ENCODE measurements at regions not wholly inside any gene's neighbourhood (a gene's known extent, or its start where the extent isn't known, plus 50 kb on each side); places are given as distances from the start of the nearest gene placed in this dataset.

DNA sequence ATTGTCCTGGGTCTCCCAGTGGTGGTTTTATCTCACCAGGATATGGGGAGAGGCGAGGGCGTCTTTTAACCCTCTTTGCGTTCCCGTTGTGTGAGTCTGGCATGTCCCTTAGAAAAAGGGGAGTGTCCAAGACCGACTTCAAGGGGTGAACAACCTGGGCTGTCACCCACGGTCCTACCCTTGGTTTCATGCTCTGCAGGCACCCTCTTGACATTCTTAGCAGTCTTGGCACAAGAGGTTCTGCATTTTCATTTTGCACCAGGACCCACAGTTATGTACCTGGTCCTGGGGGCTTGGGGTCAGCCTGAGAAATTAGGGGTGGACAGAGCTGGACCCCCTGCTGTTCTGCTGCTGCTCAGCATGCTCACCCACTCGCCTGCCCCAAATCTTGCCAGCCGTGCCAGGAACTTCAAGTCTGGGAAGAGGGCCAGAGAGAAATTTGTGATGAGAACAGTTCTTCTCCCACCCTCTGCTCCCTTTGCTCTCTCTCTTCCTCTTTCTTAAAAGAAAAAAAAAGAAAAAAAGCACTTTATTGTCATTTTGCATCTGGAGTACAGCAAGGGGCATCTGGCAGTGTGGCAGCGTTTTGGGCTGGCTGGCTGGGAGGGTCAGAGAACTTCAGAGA, 471.2 kb downstream of the MIAT start:
- no peak for DNase-seq

DNA sequence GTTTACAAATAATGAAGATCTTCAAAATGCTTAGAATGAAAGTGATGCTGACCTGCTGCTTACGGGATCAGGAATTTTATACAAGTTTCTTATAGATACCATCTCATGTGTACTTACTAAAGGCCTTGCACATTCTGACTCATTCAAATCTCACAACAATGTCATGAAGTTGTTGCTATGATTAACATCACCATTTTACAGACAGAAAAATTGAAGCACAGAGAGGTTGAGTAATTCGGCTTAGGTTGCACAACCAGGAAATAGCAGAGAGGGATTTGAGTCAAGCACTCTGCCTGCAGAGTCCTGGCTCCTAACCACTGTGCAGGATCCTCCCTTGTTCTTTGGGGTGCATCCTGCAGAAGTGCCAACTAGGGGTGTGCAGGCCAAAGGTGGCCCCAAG, 471.9 kb downstream of the MIAT start:
- DNase-seq, result no peak

DNA sequence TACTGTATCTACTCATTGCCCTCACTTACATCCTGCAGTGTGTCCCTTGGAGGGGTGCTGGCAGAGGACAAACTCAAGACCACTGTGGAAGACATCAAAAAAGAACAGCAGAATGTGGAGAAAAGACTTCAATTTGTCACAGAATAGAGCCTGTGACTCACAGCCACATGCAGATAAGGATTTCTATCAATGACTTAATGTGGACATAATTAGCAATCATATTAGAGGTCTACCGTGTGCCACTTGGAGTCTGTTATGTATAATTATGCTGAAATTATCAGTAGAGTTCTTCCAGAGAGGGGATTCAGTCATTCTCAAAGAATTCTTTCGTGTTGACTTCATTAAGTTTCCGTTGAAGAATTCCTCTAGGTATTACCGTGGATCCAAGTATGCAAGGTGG, 473.5 kb downstream of the MIAT start:
- DNase-seq, result no peak

DNA sequence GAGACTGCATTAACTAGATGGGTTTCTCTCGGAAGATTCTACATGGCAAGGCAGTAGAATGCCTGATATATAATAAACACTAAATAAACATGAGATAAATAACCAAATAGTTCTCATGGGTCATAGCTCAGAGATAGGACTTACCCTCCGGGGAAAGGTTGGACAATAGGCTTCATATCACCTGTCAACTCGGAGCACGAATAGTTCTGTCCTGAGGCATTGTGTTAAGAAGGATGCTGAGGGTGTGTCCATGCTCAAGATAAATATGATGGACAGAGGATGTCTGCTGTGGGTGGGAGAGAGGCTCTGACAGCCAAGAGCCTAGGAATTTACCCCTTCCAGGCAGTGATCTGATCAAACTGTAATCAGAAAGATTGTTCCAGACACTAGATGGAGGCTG, 474.0 kb downstream of the MIAT start:
- no peak for DNase-seq

DNA sequence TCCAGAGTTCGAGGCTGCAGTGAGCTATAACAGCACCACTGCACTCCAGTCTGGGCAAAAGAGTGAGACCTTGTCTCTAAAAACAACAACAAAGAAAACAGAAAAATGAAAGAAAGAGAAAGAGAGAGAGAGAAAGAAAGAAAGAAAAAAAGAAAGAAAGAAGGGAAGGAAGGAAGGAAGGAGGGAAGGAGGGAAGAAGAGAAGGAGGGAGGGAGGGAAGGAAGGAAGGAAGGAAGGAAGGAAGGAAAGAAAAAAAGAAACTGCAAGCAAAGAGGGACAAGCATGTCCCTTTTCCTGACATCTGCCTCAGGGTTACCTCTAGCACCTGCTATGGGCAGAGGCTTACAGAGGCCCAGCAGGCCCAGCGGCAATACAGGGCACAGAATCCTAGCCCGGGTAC, 475.0 kb downstream of the MIAT start:
- no peak for DNase-seq

DNA sequence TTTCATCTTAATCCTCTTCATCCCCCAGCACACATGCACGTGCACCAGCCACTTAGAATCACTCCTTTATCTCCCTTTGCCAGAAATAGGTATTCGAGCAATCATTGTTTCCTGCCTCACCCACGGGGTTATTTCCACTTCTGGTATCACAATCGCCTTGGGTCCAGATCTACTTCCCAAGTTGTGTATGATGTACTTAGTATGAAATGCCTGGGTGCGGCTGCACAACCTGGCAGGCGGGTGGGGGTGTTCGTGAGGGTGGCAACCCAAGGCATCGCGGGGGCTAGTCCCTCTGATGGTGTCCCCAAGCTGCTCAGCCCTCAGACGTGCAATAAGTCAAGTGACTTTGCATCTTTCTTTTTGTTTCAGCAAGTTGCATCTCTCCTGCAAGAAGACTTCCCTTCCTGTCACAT, 475.6 kb downstream of the MIAT start:
- no peak for DNase-seq

DNA sequence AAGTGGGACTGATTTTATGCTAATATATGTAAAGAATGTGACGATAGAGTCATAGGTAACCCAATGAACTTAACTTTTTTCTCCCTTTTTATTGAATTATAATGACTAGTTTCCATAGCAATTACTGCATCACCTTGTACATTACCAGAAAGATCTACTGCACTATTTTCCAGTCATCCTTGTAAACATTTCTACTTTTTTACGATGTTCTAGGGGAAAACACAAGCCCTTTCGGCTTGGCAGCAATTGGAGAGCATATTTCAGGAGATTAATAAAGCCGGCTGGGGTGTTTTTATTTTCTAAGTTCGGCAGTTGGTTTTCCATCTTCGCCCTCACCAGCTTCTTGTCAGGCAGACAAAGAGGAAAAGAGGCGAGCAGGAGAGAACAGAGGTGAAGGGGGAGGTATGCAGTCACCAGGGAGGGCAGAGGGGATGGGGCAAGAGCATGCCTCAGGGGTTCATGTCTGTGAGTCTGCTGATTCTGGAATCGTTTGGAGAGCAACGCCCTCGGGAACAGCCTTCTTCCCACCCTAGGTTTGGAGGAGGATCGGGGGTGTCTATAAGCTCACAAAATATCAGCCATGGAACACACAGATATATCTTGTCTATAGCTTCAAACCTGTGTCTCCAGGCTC, 476.4 kb downstream of the MIAT start:
- no peak for DNase-seq

DNA sequence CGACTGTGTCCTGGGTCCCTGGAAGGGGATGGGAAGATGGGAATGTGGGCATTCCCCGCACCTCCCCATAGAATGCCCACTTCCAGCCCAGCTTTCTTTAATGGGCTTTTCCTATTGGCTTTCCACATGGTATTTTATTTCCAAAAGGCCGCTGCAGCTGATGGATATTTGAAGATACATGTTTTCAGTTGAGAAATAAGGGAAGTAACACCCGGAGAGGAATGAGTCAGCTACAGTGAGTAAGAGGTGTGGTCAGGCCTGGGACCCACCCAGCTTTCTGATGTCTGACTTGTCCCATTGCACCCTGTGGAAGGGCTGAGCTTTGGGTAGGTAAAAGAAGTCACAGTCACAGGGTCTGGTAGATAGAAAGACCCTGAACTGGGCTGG, 476.9 kb downstream of the MIAT start:
- DNase-seq, result peak; percentile 11

DNA sequence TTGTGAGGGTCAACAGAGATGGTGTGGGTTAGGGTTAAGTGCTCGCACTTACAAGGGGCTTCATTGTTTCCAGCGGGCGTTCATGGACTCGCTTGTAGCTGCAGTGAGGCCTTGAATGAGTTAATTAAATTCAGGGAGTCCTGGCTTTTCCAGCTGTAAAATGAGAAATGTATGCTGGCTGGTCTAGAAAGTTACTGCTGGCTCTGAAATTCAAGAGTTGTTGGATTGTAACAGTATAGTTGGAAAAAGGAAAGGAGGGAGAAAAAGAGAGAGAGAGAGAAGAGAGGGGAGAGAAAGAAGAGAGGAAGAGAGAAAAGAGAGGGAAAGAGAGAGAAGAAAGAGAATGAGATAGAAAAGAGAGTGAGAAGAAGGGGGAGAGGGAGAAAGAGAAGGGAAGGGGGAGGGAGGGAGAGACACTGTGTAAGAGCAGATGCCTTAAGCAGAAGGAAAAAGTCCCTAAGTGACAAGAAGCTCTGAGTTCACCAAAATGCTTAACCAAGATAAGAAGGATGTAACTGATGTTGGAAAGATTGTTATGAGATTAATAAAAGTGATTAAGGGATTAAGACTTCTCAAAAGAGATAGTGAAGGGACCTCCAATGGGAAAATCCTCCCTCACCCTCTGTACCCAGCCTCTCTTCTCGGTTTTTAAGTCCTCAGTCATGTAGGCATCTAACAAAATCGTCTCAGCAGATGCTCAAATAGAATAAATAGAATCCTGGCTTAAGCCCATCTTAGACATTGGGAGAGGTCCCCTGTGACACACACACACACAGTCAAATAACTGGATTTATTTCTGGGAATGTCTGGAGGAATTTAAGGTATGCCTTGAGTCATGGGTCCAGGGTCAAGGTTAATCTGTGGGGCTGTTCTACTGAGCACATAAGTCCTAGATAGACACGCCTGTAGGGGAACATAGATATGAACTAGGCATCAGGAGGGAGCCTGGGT, 477.9 kb downstream of the MIAT start:
- DNase-seq, result no peak

DNA sequence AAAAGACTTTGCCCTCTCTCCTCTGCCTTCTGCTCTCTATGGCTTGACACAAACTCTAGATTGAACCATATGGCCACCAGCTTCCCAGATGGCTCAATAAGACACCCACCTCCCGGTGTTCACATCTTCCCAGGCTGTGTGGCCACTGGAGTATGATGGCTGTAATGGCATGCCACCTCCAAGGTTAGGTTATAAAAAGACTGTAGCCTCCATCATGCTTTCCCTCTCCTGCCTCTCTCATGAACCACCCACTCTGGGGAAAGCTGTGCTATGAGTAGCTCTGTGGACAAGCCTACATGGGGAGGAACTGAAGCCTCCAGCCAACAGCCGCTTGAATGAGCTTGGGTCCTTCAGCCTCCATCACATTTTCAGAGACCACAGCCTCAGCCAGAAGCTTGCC, 479.2 kb downstream of the MIAT start:
- no peak for DNase-seq

DNA sequence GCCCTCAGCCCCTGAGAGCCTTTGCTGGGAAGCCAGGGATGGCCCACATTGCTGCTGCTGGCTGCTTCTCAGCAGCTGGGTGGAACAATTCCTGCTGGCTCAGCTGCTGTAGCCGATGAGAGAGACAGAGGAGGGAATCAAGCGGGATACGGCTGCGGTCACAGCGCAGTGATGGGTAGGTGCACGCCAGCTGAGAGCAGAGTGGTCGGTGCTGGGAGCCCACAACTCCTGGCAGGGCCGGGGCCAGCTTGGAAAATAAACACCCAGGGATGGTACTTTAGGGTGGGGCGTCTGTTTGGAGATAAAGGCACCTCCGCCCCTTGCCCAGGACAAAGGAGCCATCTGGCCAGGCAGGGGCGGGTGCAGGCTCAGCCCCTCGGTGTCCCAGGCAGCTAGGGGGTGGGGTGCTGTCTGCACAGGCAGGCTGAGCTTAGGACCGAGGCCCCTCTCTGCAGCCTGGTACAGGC, 480.5 kb downstream of the MIAT start:
- no peak for DNase-seq

DNA sequence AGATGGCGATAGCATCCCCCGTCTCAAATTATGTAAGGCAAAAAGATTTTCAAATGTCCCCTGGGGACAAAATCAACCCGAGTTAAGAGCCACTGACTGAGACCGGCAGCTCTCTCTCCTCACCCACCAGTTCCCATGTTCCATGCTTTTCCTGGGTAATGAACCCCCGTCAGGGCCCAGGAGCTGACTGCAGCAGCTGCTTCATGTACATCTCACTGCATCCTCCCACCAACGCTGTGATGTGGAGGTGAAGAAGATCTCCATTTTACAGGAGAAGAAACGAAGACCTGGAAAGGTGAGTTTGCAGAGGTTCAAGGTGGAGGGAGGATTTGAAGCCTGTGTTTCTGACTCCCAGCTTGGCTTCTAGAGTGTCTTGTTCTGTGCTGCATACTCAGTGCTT, 481.1 kb downstream of the MIAT start:
- no peak for DNase-seq

DNA sequence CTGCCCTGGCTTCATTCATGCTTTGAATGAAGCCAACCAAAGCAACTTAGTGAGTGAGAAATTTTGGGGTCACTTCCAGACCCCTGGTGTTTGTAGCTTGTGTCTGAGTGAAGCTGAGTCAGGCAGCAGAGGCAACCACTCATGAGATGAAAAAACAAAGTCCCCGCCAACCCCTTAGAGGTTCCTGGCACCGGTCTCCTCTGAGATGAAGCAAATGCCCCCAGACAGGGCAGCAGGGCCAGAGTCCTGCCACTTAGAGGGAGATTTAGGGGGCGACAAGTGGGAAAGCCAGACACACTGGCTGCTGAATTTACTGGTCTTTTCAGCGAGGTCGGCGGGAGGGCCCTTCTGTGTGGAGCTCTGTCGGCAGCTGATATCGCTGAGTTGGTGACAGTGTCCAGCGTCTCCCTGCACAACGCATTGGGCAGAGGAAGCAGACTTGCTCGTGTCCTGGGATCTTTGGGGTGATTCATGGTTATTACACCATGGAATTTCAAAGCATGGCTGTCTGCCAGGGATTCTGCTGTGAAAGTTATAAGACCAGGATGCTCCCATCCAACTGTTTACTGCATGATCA, 482.6 kb downstream of the MIAT start:
- peak; percentile 24 for DNase-seq

DNA sequence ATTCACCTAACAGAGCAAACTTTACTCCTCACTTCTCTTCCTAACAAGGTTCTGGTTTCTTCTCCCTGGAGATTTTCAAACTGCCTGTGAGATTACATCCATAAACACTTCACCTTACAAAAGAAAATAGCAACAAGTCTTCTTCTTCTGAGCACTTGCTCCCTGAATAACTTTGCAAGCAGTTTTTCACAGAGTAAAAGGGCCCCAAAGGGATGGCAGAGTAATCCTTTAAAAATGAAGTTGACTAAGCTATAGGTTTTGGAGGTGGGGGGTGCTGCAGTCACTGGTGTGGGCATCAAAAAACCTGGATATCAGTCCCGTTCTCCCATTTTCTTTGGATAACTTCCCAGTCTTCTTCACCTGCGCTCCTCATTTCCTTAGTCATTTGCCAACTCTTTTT, 484.9 kb downstream of the MIAT start:
- DNase-seq, result no peak

DNA sequence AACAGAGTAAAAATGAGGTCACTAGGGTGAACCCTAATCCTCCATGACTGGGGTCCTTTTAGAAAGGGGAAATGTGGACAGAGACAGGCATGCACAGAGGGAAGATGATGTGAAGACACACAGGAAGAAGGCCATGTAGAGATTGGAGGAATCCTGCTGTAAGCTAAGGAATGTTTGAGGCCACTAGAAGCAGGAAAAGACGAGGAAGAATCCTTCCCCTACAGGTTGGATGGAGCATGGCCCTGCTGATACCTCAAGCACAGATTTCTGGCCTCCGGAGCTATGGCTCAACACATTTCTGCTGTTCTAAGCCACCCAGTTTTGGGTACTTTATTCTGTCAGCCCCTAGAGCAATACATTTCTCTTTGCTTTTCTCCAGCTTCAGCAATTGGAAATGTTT, 486.9 kb downstream of the MIAT start:
- no peak for DNase-seq

DNA sequence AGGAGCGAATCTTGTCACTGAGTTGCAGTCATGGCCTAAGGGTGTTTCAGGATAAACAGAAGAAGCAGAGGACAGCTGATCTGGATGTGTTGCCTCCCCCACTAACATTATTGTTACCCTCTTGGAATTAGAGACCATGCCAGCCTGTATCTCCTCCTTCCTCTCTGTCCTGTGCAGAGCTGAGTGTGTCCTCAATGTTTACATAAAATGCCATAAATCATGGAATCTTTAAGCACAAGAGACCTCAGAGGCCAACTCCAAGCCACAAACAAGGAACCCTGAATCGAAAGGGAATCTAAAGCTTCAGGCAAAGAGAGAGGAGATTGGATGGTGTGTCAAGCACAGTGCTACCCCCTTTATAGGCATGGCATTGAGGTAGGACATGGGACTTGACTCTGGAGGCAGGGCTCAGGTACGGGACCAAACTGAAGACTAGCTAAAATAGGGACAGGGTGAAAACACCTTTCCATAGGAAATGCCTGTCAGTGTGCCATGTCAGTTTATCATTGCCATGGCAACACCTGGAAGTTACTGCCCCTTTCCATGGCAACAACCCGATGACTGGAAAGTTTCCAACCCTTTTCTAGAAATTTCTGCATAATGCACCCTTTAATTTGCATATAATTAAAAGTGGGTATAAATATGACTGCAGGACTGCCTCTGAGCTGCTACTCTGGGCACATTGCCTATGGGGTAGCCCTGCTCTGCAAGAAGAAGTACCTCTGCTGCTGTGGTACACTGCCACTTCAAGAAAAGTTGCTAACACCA, 489.7 kb downstream of the MIAT start:
- no peak for DNase-seq

DNA sequence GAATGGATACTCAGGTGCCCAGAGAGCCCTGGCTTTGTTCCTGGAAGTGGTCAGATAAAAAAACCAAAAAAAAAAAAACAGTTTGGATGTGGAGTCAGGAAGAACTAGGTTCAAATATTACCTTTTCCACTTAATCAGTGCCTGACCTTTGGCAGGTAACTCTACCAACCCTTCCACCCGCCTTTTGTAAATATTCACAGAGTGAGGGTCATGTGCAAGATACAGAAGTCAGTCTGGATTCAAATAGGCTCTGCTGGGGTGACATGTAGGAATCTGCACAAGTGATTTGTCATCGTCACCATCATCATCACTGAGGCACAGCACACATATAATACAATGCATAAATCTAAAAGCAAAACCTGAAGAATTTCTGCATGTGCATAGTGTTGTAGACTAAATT, 490.7 kb downstream of the MIAT start:
- no peak for DNase-seq

DNA sequence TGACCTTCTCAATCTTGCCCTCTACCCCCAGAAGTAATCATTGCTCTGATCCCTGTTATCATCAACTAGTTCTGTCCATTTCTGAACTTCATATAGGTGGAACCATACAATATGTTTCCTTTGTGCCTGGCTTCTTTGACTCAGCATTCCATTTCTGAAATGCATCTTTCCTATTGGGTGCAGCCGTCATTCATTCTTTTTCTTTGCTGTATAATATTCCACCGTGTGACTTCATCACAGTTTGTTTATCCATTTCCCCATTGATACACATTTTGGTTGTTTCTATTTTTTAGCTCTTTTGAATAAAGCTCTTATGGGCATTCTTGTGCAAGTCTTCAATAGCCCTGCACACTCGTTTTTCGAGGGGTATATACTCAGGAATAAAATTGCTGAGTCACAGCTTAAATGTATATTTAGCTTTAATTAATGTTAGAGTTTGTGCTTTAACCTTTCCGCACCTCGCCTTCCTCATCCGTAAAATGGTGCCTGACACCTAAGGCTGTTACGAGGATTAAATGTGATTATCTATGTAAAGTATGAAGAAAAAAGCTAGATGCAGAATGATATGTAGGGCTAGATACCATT, 491.6 kb downstream of the MIAT start:
- no peak for DNase-seq

DNA sequence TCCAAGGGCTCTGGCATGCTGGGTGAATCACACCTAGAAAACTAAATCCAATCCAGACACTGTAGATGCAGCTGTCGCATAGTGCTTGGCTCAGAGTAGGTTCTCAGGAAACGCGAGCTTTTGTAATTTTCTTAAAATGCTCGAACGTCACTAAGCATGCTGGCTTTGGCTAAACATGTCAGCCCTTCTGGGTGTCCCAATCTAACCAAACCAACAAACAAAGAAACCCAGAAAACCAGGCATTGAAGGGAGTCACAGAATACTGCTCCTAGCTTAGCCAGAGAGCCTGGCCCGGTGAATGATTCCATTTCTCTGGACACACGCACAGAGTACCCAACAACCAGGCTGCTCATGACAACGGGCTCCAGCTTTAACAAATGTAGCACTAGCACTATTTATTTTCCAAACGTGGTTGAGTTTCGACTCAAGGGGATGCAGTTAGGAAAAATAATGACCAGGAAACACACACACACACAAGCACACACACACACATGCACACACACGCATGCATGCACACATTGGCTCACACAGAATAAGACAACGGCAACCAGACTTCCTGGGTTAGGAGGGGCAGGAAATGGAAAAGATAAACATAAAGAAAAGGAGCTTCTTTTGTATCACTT, 492.6 kb downstream of the MIAT start:
- no peak for DNase-seq

DNA sequence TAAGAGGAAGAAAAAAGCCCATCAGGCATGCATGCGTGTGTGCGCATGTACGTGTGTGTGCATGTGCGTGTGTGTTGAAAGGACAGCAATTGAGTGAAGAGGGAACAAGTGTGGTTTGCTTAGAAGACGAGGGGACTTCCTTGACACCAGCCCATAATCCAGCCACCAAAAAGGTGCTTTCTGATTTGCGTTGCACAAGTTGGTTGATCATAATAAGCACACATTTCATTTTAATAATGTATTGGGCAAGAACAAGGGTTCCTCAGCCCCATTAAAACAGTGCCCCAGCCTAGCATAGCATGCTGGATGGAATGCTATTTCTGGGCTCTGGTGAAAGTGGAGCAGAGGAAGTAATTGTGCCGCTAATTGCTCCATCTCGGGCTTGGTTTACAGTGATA, 493.2 kb downstream of the MIAT start:
- DNase-seq, result no peak

DNA sequence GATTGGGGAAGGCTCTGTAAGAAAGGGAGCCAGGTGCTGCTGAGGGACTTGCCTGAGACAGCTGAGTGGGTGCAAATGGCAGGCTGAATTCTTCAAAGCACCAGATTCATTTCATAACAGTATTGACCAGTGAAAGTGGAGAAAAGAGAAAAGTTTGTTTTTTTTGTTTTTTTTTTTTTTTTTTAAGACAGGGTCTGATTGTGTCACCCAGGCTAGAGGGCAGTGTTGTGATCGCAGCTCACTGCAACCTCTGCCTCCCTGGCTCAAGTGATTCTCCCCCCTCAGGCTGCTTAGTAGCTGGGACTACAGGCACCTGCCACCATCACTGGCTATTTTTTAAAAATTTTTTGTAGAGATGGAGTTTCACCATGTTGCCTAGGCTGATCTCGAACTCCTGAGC, 494.0 kb downstream of the MIAT start:
- DNase-seq, result no peak

DNA sequence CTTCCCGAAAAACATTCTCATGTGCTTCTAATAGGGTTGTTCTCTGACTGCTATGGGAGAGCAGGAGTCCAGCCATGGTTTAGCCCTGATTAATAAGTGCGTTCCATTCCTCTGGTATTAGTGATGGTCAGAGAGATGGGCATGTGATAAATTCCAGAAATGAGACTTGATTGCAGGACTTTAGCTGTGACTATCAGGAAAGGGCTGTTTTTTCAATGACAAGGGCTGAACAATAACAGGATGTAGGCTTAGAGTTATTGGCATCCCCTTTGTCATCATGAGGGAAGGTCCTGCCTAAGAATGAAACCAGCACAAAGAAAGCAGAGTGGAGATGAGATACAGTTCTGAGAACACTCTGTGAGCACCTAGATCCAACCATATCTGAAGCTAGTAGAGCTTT, 494.6 kb downstream of the MIAT start:
- DNase-seq, result no peak
